H1 (cell line): ENCODE measurements at regions not wholly inside any gene's neighbourhood (a gene's known extent, or its start where the extent isn't known, plus 50 kb on each side); places are given as distances from the start of the nearest gene placed in this dataset.
"Not testable (repeated sequence)": the region's sequence is repeated elsewhere in the genome, so short reads cannot be mapped to it uniquely, and the experiment has no call there.

ENCODE experiments used
- CTCF ChIA-PET: fragments of 300-600 bp; sonication (Branson Sonifier 250); formaldehyde crosslinking; loops from one replicate; lab custom pipeline; 2021; ENCODE audit not compliant: partially characterized antibody; lab: Charles Lee
- POLR2A ChIA-PET: fragments of 300-600 bp; sonication (Branson Sonifier 250); formaldehyde crosslinking; loops from one replicate; lab custom pipeline; 2021; ENCODE audit warnings: inconsistent platforms; ENCODE audit not compliant: partially characterized antibody; lab: Charles Lee
- DNase-seq, 2 experiments: peaks; one replicate each; pipeline versions ENCODE4 v3.0.0 to v3.0.0-alpha.2; 2010 to 2022; ENCODE audit warnings: low spot score in 2 of 2, low read depth in 1 of 2, mixed read lengths in 1 of 2
- FAIRE-seq: peaks from 2 replicates; lab custom pipeline; 2011; peaks lifted over from hg19 to GRCh38; lab: Jason Lieb, UNC
- H2AFZ ChIP-seq: 2 replicates; pipeline ENCODE4 v1.8.1; 2012; ENCODE audit warnings: low read length, inconsistent platforms
- H2AK5ac ChIP-seq: 2 replicates; pipeline ENCODE4 v1.6.1; 2013; ENCODE audit warnings: low read depth, low read length
- H2BK120ac ChIP-seq: replicated peaks from 2 replicates; pipeline ENCODE3; 2013; ENCODE audit warnings: low read depth, low read length, inconsistent platforms
- H2BK12ac ChIP-seq: 2 replicates; pipeline ENCODE4 v1.6.1; 2013; ENCODE audit warnings: low read depth, low read length
- H2BK15ac ChIP-seq: 2 replicates; pipeline ENCODE4 v1.6.1; 2013; ENCODE audit warnings: low read length
- H2BK20ac ChIP-seq: 2 replicates; pipeline ENCODE4 v1.6.1; 2013; ENCODE audit warnings: low read length
- H2BK5ac ChIP-seq: 2 replicates; pipeline ENCODE4 v1.6.1; 2013; ENCODE audit warnings: low read depth, low read length
- H3K14ac ChIP-seq: 2 replicates; pipeline ENCODE4 v1.6.1; 2013; ENCODE audit warnings: inconsistent platforms; ENCODE audit not compliant: insufficient read length
- H3K18ac ChIP-seq: 2 replicates; pipeline ENCODE4 v1.6.1; 2013; ENCODE audit warnings: low read length; ENCODE audit errors: extremely low read depth
- H3K23ac ChIP-seq: 2 replicates; pipeline ENCODE4 v1.6.1; 2013; ENCODE audit warnings: inconsistent platforms; ENCODE audit not compliant: insufficient read length
- H3K23me2 ChIP-seq: 2 replicates; pipeline ENCODE4 v1.6.1; 2013; ENCODE audit warnings: low read depth, low read length
- H3K27ac ChIP-seq: 2 replicates; pipeline ENCODE4 v1.6.1; 2011; ENCODE audit warnings: low read depth, low read length, inconsistent platforms
- H3K27me3 ChIP-seq, 4 experiments: replicated peaks in 1 of 4; 1 replicate in 1 of 4; 2 replicates in 3 of 4; pipeline versions ENCODE4 v1.6.1 to v1.8.1; 2011 to 2013; ENCODE audit warnings: low read length in 3 of 4, mild to moderate bottlenecking in 3 of 4, inconsistent platforms in 2 of 4, mixed read lengths in 2 of 4, moderate library complexity in 1 of 4; ENCODE audit not compliant: control insufficient read depth in 3 of 4, insufficient read depth in 3 of 4; ENCODE audit errors: extremely low read depth in 1 of 4
- H3K36me3 ChIP-seq, 4 experiments: 2 replicates each; pipeline versions ENCODE4 v1.6.1 to v1.8.1; 2011 to 2013; ENCODE audit warnings: mild to moderate bottlenecking in 4 of 4, low read length in 3 of 4, moderate library complexity in 2 of 4, control low read depth in 1 of 4, inconsistent platforms in 1 of 4; ENCODE audit not compliant: insufficient read depth in 4 of 4, control insufficient read depth in 2 of 4
- H3K4ac ChIP-seq: replicated peaks from 2 replicates; pipeline ENCODE3; 2013; ENCODE audit warnings: low read length, low read depth, mixed read lengths, inconsistent platforms; ENCODE audit not compliant: insufficient read length
- H3K4me1 ChIP-seq, 4 experiments: replicated peaks in 1 of 4; 1 replicate in 1 of 4; 2 replicates in 3 of 4; pipeline versions ENCODE4 v1.6.1 to v1.8.1; 2011 to 2013; ENCODE audit warnings: low read length in 3 of 4, inconsistent platforms in 2 of 4, mixed read lengths in 1 of 4; ENCODE audit not compliant: insufficient read depth in 4 of 4, control insufficient read depth in 3 of 4
- H3K4me2 ChIP-seq, 2 experiments: 2 replicates each; pipeline versions ENCODE4 v1.6.1 to v1.8.1; 2011 to 2013; ENCODE audit warnings: low read depth in 2 of 2, low read length in 2 of 2, control low read depth in 1 of 2, inconsistent platforms in 1 of 2, mild to moderate bottlenecking in 1 of 2; ENCODE audit not compliant: insufficient read depth in 1 of 2
- H3K4me3 ChIP-seq, 4 experiments: fragments of 200-600, 300-600 bp in 1 of 4; sonication (generic), shearing (Covaris generic), sonication (Bioruptor Twin) in 1 of 4; 2 replicates each; pipeline versions ENCODE4 v1.5.1 to v1.8.1; 2011 to 2016; ENCODE audit warnings: low read length in 4 of 4, low read depth in 3 of 4, control low read depth in 2 of 4, inconsistent platforms in 2 of 4, mild to moderate bottlenecking in 2 of 4, mixed read lengths in 1 of 4, moderate library complexity in 1 of 4; ENCODE audit not compliant: insufficient read depth in 2 of 4; ENCODE audit errors: extremely low read depth in 1 of 4
- H3K56ac ChIP-seq: replicated peaks from 2 replicates; pipeline ENCODE3; 2013; ENCODE audit warnings: low read depth, mild to moderate bottlenecking, mixed read lengths, low read length, inconsistent platforms; ENCODE audit not compliant: insufficient read length
- H3K79me1 ChIP-seq: 2 replicates; pipeline ENCODE4 v1.6.1; 2013; ENCODE audit warnings: low read depth, low read length, control low read depth
- H3K79me2 ChIP-seq, 2 experiments: 2 replicates each; pipeline versions ENCODE4 v1.6.1 to v1.8.1; 2012 to 2013; ENCODE audit warnings: low read length in 2 of 2, mild to moderate bottlenecking in 2 of 2, inconsistent platforms in 1 of 2; ENCODE audit not compliant: insufficient read depth in 2 of 2, control insufficient read depth in 1 of 2
- H3K9ac ChIP-seq, 4 experiments: replicated peaks in 1 of 4; 1 replicate in 1 of 4; 2 replicates in 3 of 4; pipeline versions ENCODE4 v1.6.1 to v1.8.1; 2011 to 2013; ENCODE audit warnings: low read depth in 3 of 4, low read length in 3 of 4, control low read depth in 2 of 4, mild to moderate bottlenecking in 2 of 4, moderate library complexity in 2 of 4, inconsistent platforms in 1 of 4; ENCODE audit errors: extremely low read depth in 1 of 4
- H3K9me3 ChIP-seq, 2 experiments: 2 replicates each; pipeline versions ENCODE4 v1.6.1 to v1.8.1; 2012 to 2013; ENCODE audit warnings: mild to moderate bottlenecking in 2 of 2, moderate library complexity in 2 of 2, control low read depth in 1 of 2, inconsistent platforms in 1 of 2, low read depth in 1 of 2, low read length in 1 of 2, mixed read lengths in 1 of 2; ENCODE audit not compliant: insufficient read depth in 2 of 2
- H4K20me1 ChIP-seq, 2 experiments: replicated peaks in 1 of 2; 2 replicates each; pipeline versions ENCODE3 to v1.8.1; 2011 to 2013; ENCODE audit warnings: inconsistent platforms in 2 of 2, low read length in 2 of 2, mild to moderate bottlenecking in 1 of 2; ENCODE audit not compliant: insufficient read depth in 2 of 2, control insufficient read depth in 1 of 2
- H4K5ac ChIP-seq: 2 replicates; pipeline ENCODE4 v1.6.1; 2013; ENCODE audit warnings: low read length, low read depth, mixed read lengths, inconsistent platforms; ENCODE audit not compliant: insufficient read length
- H4K8ac ChIP-seq: 2 replicates; pipeline ENCODE4 v1.8.0; 2013; ENCODE audit warnings: mild to moderate bottlenecking, moderate library complexity, low read length, inconsistent platforms; ENCODE audit not compliant: insufficient read depth; ENCODE audit errors: extremely low read depth
- H4K91ac ChIP-seq: replicated peaks from 2 replicates; pipeline ENCODE3; 2013; ENCODE audit warnings: low read length, mixed read lengths, inconsistent platforms; ENCODE audit not compliant: insufficient read length
- CBX8 ChIP-seq: fragments of 300-800, 300-1000 bp; sonication (generic); IDR thresholded peaks from 2 replicates; pipeline ENCODE4 v1.7.1; 2016; ENCODE audit warnings: low read depth, low read length, borderline replicate concordance
- SP4 ChIP-seq: IDR thresholded peaks from 2 replicates; pipeline ENCODE4 v1.6.1; 2012; ENCODE audit warnings: low read length, inconsistent platforms
- SRF ChIP-seq: IDR thresholded peaks from 2 replicates; pipeline ENCODE4 v1.6.1; 2011; ENCODE audit warnings: mild to moderate bottlenecking, low read depth, low read length, moderate library complexity
- WGBS, 2 experiments: shearing (Covaris generic) in 1 of 2; methylation state at CpG; one replicate each; pipeline versions ENCODE4 v1.1.6 to v1.1.7; 2013 to 2015; ENCODE audit warnings: low lambda C conversion rate in 2 of 2, mixed read lengths in 2 of 2, inconsistent platforms in 1 of 2, low coverage in 1 of 2, missing lambda C conversion rate in 1 of 2; ENCODE audit not compliant: insufficient replicate concordance in 2 of 2, insufficient coverage in 1 of 2, insufficient read length in 1 of 2; ENCODE audit errors: extremely low coverage in 1 of 2, missing lambda C conversion rate in 1 of 2; 5-methylcytosine and 5-hydroxymethylcytosine counted together

- TF ChIP-seq CBX8 (no peak), SP4 (no peak), SRF (no peak)
- TF ChIP-seq, all 59 proteins: peak for 0
Measured at GRCh38 chr19:28296506-28296905, 916.4 kb downstream of the UQCRFS1 start (continued).

- H2BK5ac ChIP-seq, H2BK20ac ChIP-seq, FAIRE-seq, H3K23ac ChIP-seq, H3K36me3 ChIP-seq, H3K4ac ChIP-seq, H2BK120ac ChIP-seq, H3K9ac ChIP-seq, H3K4me2 ChIP-seq, H3K27me3 ChIP-seq, H2AFZ ChIP-seq, H3K4me3 ChIP-seq, H2BK15ac ChIP-seq, H3K79me2 ChIP-seq, H3K56ac ChIP-seq, H3K27ac ChIP-seq, POLR2A ChIA-PET, DNase-seq, H2AK5ac ChIP-seq, H3K18ac ChIP-seq, H3K79me1 ChIP-seq, H4K20me1 ChIP-seq, H4K91ac ChIP-seq, H4K5ac ChIP-seq, H4K8ac ChIP-seq, H3K14ac ChIP-seq, H2BK12ac ChIP-seq, H3K9me3 ChIP-seq, H3K23me2 ChIP-seq: not testable (repeated sequence)
- peaks cover 8 to 32% (median 22%) of the 10 kb centered on the region in 4 experiments for H3K4me1 ChIP-seq
- WGBS, 2 experiments = 100% methylated on average over 1 of the region's 1 CpG; no CpG with 5 or more reads in 1 of the 2 experiments
- CTCF ChIA-PET = interaction anchor here (1.3 to 2.0 kb wide), 3 partner anchors 32 to 283 kb away, joined by 3 to 7 read pairs (median 6); no protein-coding TSS in a partner anchor
Measured at GRCh38 chr19:28294975-28295374, 918.0 kb downstream of the UQCRFS1 start.
